ENCODE measurements at regions not wholly inside any gene's neighbourhood (a gene's known extent, or its start where the extent isn't known, plus 50 kb on each side); places are given as distances from the start of the nearest gene placed in this dataset.

DNA sequence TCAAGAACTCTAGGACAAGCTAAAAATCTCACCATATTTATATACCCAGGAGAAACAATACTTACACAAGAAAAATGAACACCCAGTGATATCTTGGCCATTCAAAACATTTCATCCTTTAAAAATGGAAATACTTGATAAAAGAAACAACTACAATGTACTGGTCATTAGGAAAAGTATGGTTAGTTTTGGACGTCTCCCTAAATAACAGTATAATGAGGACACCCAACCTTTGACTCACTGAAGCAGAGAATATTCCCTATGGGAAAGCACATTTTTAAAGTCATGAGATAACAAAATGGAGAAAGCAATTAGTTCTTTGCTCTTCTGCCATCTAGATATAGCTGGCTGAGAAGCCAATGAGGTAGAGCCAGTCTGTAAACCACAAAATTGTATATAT is 164.4 kb downstream of the TBX18 start:
- no peaks in the 10 kb centered on the region for H3K36me3 ChIP-seq (ENCODE audit: control insufficient read depth, insufficient read depth, low read length)
- H3K9ac ChIP-seq (ENCODE audit: insufficient read depth in 1 of 2, low read depth in 2 of 2, low read length in 2 of 2): no peak overlapping the region
- 0 out of 5 replicates have a peak, but pooled peaks cover 0 to 5% of the 10 kb centered on the region in 2 experiments for H3K27me3 ChIP-seq (ENCODE audit: control insufficient read depth in 2 of 2, insufficient read depth in 2 of 2, low read length in 2 of 2)
- no peak for TF ChIP-seq PURB (CRISPR knock-in tag; IDR thresholded peaks at IDR 0.05; ENCODE audit: low read depth)
- no peak for TF ChIP-seq MBD2 (IDR thresholded peaks at IDR 0.05; ENCODE audit: borderline replicate concordance, low read depth)
- TF ChIP-seq ZNF175 (CRISPR knock-in tag; IDR thresholded peaks at IDR 0.05; ENCODE audit: low read depth): no peak
- TF ChIP-seq GTF2F1 (IDR thresholded peaks at IDR 0.05; ENCODE audit: low read depth, low read length): no peak
- TF ChIP-seq, protein P1, sequence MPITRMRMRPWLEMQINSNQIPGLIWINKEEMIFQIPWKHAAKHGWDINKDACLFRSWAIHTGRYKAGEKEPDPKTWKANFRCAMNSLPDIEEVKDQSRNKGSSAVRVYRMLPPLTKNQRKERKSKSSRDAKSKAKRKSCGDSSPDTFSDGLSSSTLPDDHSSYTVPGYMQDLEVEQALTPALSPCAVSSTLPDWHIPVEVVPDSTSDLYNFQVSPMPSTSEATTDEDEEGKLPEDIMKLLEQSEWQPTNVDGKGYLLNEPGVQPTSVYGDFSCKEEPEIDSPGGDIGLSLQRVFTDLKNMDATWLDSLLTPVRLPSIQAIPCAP (CRISPR knock-in tag; IDR thresholded peaks at IDR 0.05; ENCODE audit: borderline replicate concordance): no peak
- no peak for TF ChIP-seq CBFB (CRISPR knock-in tag; IDR thresholded peaks at IDR 0.05)
- TF ChIP-seq, protein P2, sequence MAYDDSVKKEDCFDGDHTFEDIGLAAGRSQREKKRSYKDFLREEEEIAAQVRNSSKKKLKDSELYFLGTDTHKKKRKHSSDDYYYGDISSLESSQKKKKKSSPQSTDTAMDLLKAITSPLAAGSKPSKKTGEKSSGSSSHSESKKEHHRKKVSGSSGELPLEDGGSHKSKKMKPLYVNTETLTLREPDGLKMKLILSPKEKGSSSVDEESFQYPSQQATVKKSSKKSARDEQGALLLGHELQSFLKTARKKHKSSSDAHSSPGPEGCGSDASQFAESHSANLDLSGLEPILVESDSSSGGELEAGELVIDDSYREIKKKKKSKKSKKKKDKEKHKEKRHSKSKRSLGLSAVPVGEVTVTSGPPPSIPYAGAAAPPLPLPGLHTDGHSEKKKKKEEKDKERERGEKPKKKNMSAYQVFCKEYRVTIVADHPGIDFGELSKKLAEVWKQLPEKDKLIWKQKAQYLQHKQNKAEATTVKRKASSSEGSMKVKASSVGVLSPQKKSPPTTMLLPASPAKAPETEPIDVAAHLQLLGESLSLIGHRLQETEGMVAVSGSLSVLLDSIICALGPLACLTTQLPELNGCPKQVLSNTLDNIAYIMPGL (CRISPR knock-in tag; IDR thresholded peaks at IDR 0.05): no peak
- no peak for TF ChIP-seq ZNF3 (CRISPR knock-in tag; IDR thresholded peaks at IDR 0.05)
- no peak for TF ChIP-seq ZNF76 (CRISPR knock-in tag; IDR thresholded peaks at IDR 0.05; ENCODE audit: borderline replicate concordance)
- TF ChIP-seq GATA2 (CRISPR knock-in tag; IDR thresholded peaks at IDR 0.05): no peak
- TF ChIP-seq ILF3 (IDR thresholded peaks at IDR 0.05; ENCODE audit: borderline replicate concordance): no peak
- TF ChIP-seq CEBPG (CRISPR knock-in tag; IDR thresholded peaks at IDR 0.05): no peak
- no peak for TF ChIP-seq CEBPG (tag; conservative IDR thresholded peaks at IDR 0.05 in 1 of 2, IDR thresholded peaks at IDR 0.05 in 1 of 2)
- no peaks in the 10 kb centered on the region for H3K9me1 ChIP-seq (ENCODE audit: control insufficient read depth, insufficient read depth, low read length)
- in situ Hi-C loops (cut with MboI) (no loop called here), intact Hi-C loops (cut with micrococcal nuclease) (no loop called here)
- no peaks in the 10 kb centered on the region for H4K20me1 ChIP-seq (replicated peaks; ENCODE audit: control insufficient read depth, insufficient read depth, low read length)
- ChIA-PET POLR2A (no interaction called here), CTCF (ENCODE audit: low intra/inter-chr PET ratio) (no interaction called here)
- H3K4me1 ChIP-seq (replicated peaks in 1 of 2; ENCODE audit: control insufficient read depth in 2 of 2, insufficient read depth in 2 of 2, low read length in 2 of 2): no peaks in the 10 kb centered on the region
- FAIRE-seq (no peak), DNase-seq (ENCODE audit: extremely low read depth in 1 of 4, low spot score in 3 of 4) (no peak), ATAC-seq (no peak)
- no peaks in the 10 kb centered on the region for H3K79me2 ChIP-seq (ENCODE audit: control insufficient read depth, insufficient read depth, low read length)
- WGBS (ENCODE audit: insufficient coverage, low coverage, missing lambda C conversion rate): 0% methylated on average over 1 of the region's 1 CpG
- BruUV-seq (replicated peaks): no TSS peak
- H3K9me3 ChIP-seq (replicated peaks; ENCODE audit: control insufficient read depth, insufficient read depth, low read depth, low read length): no peaks in the 10 kb centered on the region
- H2AFZ ChIP-seq (ENCODE audit: low read depth, low read length): no peak overlapping the region
- no peak overlapping the region for H3K4me2 ChIP-seq (ENCODE audit: insufficient read depth, low read length)
- no peak overlapping the region for H3K4me3 ChIP-seq
- H3K27ac ChIP-seq (ENCODE audit: extremely low read depth, low read depth, low read length): no peak overlapping the region

Measured in K562 (cell line).